ENCODE measurements at regions not wholly inside any gene's neighbourhood (a gene's known extent, or its start where the extent isn't known, plus 50 kb on each side); places are given as distances from the start of the nearest gene placed in this dataset.

DNA sequence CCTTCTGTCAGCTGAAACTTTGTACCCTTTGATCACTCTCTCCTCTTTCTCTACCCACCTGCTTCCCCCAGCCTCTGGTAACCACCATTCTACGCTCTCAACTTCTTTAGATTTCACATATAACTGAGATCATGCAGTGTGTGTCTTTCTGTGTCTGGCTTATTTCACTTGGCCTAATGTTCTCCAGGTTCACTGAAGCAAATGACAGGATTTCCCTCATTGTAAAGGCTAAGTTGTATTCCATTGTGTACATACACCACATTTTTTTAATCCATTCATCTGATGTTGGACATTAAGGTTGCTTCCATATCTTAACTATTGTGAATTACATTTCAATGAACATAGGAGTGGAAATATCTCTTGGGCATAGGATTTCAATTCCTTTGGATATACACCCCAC lies 207.6 kb downstream of the MIAT start:
- TF ChIP-seq, protein P1, sequence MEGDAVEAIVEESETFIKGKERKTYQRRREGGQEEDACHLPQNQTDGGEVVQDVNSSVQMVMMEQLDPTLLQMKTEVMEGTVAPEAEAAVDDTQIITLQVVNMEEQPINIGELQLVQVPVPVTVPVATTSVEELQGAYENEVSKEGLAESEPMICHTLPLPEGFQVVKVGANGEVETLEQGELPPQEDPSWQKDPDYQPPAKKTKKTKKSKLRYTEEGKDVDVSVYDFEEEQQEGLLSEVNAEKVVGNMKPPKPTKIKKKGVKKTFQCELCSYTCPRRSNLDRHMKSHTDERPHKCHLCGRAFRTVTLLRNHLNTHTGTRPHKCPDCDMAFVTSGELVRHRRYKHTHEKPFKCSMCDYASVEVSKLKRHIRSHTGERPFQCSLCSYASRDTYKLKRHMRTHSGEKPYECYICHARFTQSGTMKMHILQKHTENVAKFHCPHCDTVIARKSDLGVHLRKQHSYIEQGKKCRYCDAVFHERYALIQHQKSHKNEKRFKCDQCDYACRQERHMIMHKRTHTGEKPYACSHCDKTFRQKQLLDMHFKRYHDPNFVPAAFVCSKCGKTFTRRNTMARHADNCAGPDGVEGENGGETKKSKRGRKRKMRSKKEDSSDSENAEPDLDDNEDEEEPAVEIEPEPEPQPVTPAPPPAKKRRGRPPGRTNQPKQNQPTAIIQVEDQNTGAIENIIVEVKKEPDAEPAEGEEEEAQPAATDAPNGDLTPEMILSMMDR (IDR thresholded peaks at IDR 0.05; ENCODE audit: insufficient read depth, low read depth, low read length): no peak
- no peak for TF ChIP-seq EZH2 (IDR thresholded peaks at IDR 0.05; ENCODE audit: insufficient read depth, low read length)

Data from astrocyte (in vitro differentiated cells and primary cell).